K562 (cell line): ENCODE measurements at regions not wholly inside any gene's neighbourhood (a gene's known extent, or its start where the extent isn't known, plus 50 kb on each side); places are given as distances from the start of the nearest gene placed in this dataset.
A peak's percentile ranks its signal among the peaks of the same experiment; 100 is the strongest.

Source experiments
- ATAC-seq: fragments of 200-7000 bp; cut with Tn5 transposase; 3 replicates; pipeline ENCODE4 v1.9.1; 2020; ENCODE audit warnings: moderate library complexity
- BruUV-seq: library from RNA; stranded (reverse); fragments of 400-500 nt; replicated peaks from 2 replicates; lab custom pipeline; 2021; lab: Mats Ljungman, UMichigan
- CTCF ChIA-PET: fragments of 300-600 bp; formaldehyde crosslinking; extraction: SDS; loops from one replicate; lab custom pipeline; 2021; ENCODE audit warnings: low intra/inter-chr PET ratio; lab: Yijun Ruan, JAX
- POLR2A ChIA-PET: fragments of 300-600, 350-650 bp; sonication (Branson Sonifier 250); formaldehyde crosslinking; extraction: SDS; loops from one replicate; lab custom pipeline; 2021; ENCODE audit warnings: antibody characterized with exemption, inconsistent platforms; lab: Yijun Ruan, JAX
- DNase-seq, 4 experiments: peaks; one replicate each; pipeline versions ENCODE4 v3.0.0 to v3.0.0-alpha.2; 2011 to 2018; ENCODE audit warnings: low spot score in 3 of 4, mixed read lengths in 3 of 4; ENCODE audit errors: extremely low read depth in 1 of 4
- FAIRE-seq: peaks from 2 replicates; lab custom pipeline; 2011; peaks lifted over from hg19 to GRCh38; lab: Jason Lieb, UNC
- H2AFZ ChIP-seq: 2 replicates; pipeline ENCODE4 v1.6.0; 2011; ENCODE audit warnings: low read depth, low read length, control low read depth, inconsistent platforms
- H3K27ac ChIP-seq: fragments of 200-600 bp; 3 replicates; pipeline ENCODE4 v1.8.0; 2011; ENCODE audit warnings: low read depth, mild to moderate bottlenecking, control low read depth, inconsistent platforms, low read length, moderate library complexity, mixed read lengths; ENCODE audit errors: extremely low read depth
- H3K27me3 ChIP-seq, 2 experiments: fragments of 300-600 bp in 1 of 2; 2 replicates in 1 of 2; 3 replicates in 1 of 2; pipeline versions ENCODE4 v1.6.0 to v1.8.0; 2011; ENCODE audit warnings: inconsistent platforms in 2 of 2, low read length in 2 of 2, mild to moderate bottlenecking in 1 of 2, mixed read lengths in 1 of 2, moderate library complexity in 1 of 2; ENCODE audit not compliant: control insufficient read depth in 2 of 2, insufficient read depth in 2 of 2
- H3K36me3 ChIP-seq: fragments of 300-600 bp; 3 replicates; pipeline ENCODE4 v1.8.0; 2011; ENCODE audit warnings: mild to moderate bottlenecking, low read length, inconsistent platforms; ENCODE audit not compliant: control insufficient read depth, insufficient read depth
- H3K4me1 ChIP-seq, 2 experiments: fragments of 200-600 bp in 1 of 2; replicated peaks in 1 of 2; 2 replicates in 1 of 2; 3 replicates in 1 of 2; pipeline versions ENCODE4 v1.5.1 to v1.8.0; 2011; ENCODE audit warnings: inconsistent platforms in 2 of 2, low read length in 2 of 2, mild to moderate bottlenecking in 1 of 2, mixed read lengths in 1 of 2, moderate library complexity in 1 of 2; ENCODE audit not compliant: control insufficient read depth in 2 of 2, insufficient read depth in 2 of 2
- H3K4me2 ChIP-seq: 2 replicates; pipeline ENCODE4 v1.6.1; 2011; ENCODE audit warnings: low read length, control low read depth, inconsistent platforms, mixed read lengths; ENCODE audit not compliant: insufficient read depth
- H3K4me3 ChIP-seq: fragments of 200-600 bp; sonication (generic), shearing (Covaris generic); 2 replicates; pipeline ENCODE4 v1.5.1; 2016; ENCODE audit warnings: control low read depth, inconsistent platforms
- H3K79me2 ChIP-seq: fragments of 200-600 bp; 3 replicates; pipeline ENCODE4 v1.8.0; 2011; ENCODE audit warnings: low read length, inconsistent platforms; ENCODE audit not compliant: control insufficient read depth, insufficient read depth
- H3K9ac ChIP-seq, 2 experiments: 2 replicates each; pipeline versions ENCODE4 v1.6.0 to v1.6.1; 2011; ENCODE audit warnings: low read depth in 2 of 2, low read length in 2 of 2, control low read depth in 1 of 2, inconsistent platforms in 1 of 2, mild to moderate bottlenecking in 1 of 2, mixed read lengths in 1 of 2; ENCODE audit not compliant: insufficient read depth in 1 of 2
- H3K9me1 ChIP-seq: one replicate; pipeline ENCODE4 v1.6.0; 2011; ENCODE audit warnings: inconsistent platforms, mild to moderate bottlenecking, low read length, moderate library complexity; ENCODE audit not compliant: control insufficient read depth, insufficient read depth
- H3K9me3 ChIP-seq: replicated peaks from 2 replicates; pipeline ENCODE4 v1.5.1; 2011; ENCODE audit warnings: low read depth, low read length, inconsistent platforms; ENCODE audit not compliant: control insufficient read depth, insufficient read depth
- H4K20me1 ChIP-seq: replicated peaks from 2 replicates; pipeline ENCODE4 v1.6.1; 2011; ENCODE audit warnings: low read length, inconsistent platforms, mixed read lengths; ENCODE audit not compliant: control insufficient read depth, insufficient read depth
- CHD1 ChIP-seq: fragments of 200-600 bp; sonication (generic); IDR thresholded peaks from one replicate; pipeline ENCODE4 v1.6.1; 2012; ENCODE audit warnings: mild to moderate bottlenecking, moderate library complexity, low read length, inconsistent platforms
- E2F3 ChIP-seq: fragments of 250-450 bp; sonication (Bioruptor Pico); IDR thresholded peaks from 2 replicates; pipeline ENCODE4 v1.4.0; 2020; ENCODE audit warnings: mild to moderate bottlenecking
- ESRRA ChIP-seq: fragments of 450-650 bp; IDR thresholded peaks from 2 replicates; pipeline ENCODE4 v1.6.1; 2014; ENCODE audit warnings: low read depth, mild to moderate bottlenecking, moderate library complexity, borderline replicate concordance
- RNF219 ChIP-seq: fragments of 250-450 bp; sonication (Bioruptor Pico); IDR thresholded peaks from 2 replicates; pipeline ENCODE4 v1.5.0; 2022; ENCODE audit warnings: mild to moderate bottlenecking
- SMARCA4 ChIP-seq: fragments of 450-650 bp; IDR thresholded peaks from 2 replicates; pipeline ENCODE4 v1.6.1; 2016
- ZNF316 ChIP-seq: fragments of 450-650 bp; IDR thresholded peaks from 2 replicates; pipeline ENCODE4 v1.6.1; 2016
- WGBS: fragments of 100-300 bp; shearing (Covaris generic); methylation state at CpG from one replicate; pipeline ENCODE4 v1.1.6; 2016; ENCODE audit warnings: low coverage, mixed read lengths; ENCODE audit not compliant: insufficient coverage; ENCODE audit errors: missing lambda C conversion rate; 5-methylcytosine and 5-hydroxymethylcytosine counted together
- in situ Hi-C: fragments of 300-500 bp; cut with MboI; formaldehyde crosslinking; loops from 4 replicates; pipeline ENCODE4 v1.15.0; 2018; ENCODE audit warnings: inconsistent platforms, mixed read lengths
- intact Hi-C: fragments of 100-400 bp; cut with micrococcal nuclease; formaldehyde crosslinking; loops from 2 replicates; pipeline ENCODE4 v1.14.2; 2022

DNA sequence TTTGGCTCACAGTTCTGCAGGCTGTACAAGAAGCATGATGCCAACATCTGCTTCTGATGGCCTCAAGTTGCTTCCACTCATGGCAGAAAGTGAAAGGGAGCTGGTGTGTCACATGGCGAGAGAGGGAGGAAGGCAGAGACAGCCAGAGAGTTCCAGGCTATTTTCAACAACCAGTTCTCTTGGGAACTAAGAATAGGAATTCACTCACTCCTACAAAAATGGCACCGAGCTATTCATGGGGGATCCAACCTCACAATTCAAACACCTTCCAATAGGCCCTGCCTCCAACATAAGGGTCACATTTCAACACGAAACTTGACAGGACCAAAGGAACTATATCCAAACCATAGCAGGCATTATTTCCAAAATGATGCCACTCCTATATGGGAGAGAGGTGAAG is 299.5 kb upstream of the TGFBR2 start:
- no TSS peak for BruUV-seq
- no peak overlapping the region for H3K4me3 ChIP-seq
- DNase-seq (no peak), ATAC-seq (no peak), FAIRE-seq (no peak)
- no peak overlapping the region for H3K4me2 ChIP-seq
- POLR2A ChIA-PET: no interaction called here
- in situ Hi-C loops: no loop called here
- no peaks in the 10 kb centered on the region for H3K36me3 ChIP-seq
- H3K9ac ChIP-seq: no peak overlapping the region
- TF ChIP-seq RNF219 (no peak), SMARCA4 (no peak), E2F3 (CRISPR knock-in tag) (no peak)
- TF ChIP-seq, all 486 proteins: peak for 0
- H3K4me1 ChIP-seq: no peaks in the 10 kb centered on the region
- intact Hi-C loops: no loop called here
- no peaks in the 10 kb centered on the region for H3K79me2 ChIP-seq
- CTCF ChIA-PET: no interaction called here
- no peak overlapping the region for H3K27ac ChIP-seq
- H2AFZ ChIP-seq: no peak overlapping the region
- no peaks in the 10 kb centered on the region for H3K9me1 ChIP-seq
- H3K9me3 ChIP-seq: no peaks in the 10 kb centered on the region
- H3K27me3 ChIP-seq: no peaks in the 10 kb centered on the region
- no peaks in the 10 kb centered on the region for H4K20me1 ChIP-seq
- WGBS: 0% methylated on average over 3 of the region's 3 CpGs

- intact Hi-C loops: no loop called here
- Histone ChIP-seq H3K9me1 (no peaks in the 10 kb centered on the region), H3K79me2 (no peaks in the 10 kb centered on the region), H2AFZ (no peak overlapping the region), H3K36me3 (no peaks in the 10 kb centered on the region), H3K4me3 (no peak overlapping the region), H3K9me3 (no peaks in the 10 kb centered on the region), H3K4me2 (no peak overlapping the region), H3K27me3 (no peaks in the 10 kb centered on the region), H3K9ac (no peak overlapping the region), H3K27ac (no peak overlapping the region), H4K20me1 (no peaks in the 10 kb centered on the region), H3K4me1 (no peaks in the 10 kb centered on the region)
- no peak for DNase-seq
- TF ChIP-seq CHD1 (no peak), ZNF316 (0 out of 2 replicates have a peak, but pooled peaks have one; percentile 4), ESRRA (no peak)
- no TSS peak for BruUV-seq
- ChIA-PET CTCF (no interaction called here), POLR2A (no interaction called here)
- FAIRE-seq: no peak
- in situ Hi-C loops: no loop called here
- ATAC-seq: no peak
Observed at GRCh38 chr3:30307372-30307950, 298.9 kb upstream of the TGFBR2 start.
